HG03175 (cell line): ENCODE measurements at regions not wholly inside any gene's neighbourhood (a gene's known extent, or its start where the extent isn't known, plus 50 kb on each side); places are given as distances from the start of the nearest gene placed in this dataset.

Experiments used
- ATAC-seq: cut with Tn5 transposase; IDR thresholded peaks from one replicate; pipeline ENCODE4 v1.9.1; 2021; ENCODE audit warnings: mild to moderate bottlenecking, moderate library complexity; ENCODE audit not compliant: unreplicated experiment

DNA sequence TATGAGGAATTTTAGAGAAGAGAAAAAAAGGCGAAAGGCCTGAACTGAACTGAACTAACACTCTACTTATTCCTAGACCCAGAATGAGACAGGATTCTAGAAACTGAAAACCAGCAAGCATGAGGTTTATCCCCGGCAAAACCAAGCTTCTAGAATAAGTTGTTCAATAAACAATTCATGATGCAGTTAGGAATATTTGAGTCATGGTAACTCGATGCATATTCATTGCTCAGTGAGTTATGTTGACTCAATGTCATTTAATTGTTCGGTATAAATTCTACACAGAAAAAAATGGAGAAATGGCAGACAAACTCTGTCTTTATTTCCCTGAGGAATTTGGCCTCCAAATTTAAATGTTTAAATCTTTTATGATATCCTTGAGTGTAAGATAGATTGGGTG, 321.5 kb downstream of the SATB2 start:
- ATAC-seq, result no peak

DNA sequence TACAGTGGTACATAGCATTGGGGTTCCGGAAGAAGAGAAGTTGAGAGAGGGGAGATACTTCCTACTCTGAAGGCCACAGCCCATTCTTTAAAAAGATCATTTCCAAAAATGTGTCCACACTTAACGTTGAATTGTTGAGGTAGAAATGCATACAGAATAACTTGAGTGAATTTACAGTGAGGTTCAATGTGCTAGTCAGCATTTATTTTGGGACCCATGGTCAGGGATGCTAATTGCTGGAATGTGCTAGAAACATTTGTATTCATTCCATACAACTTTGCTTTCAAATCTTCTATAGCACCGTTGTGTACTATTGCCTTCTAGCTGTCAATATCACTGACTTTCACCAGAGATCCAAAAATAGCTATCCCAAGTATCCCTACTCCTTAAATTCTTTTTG, 325.9 kb downstream of the SATB2 start:
- no peak for ATAC-seq

DNA sequence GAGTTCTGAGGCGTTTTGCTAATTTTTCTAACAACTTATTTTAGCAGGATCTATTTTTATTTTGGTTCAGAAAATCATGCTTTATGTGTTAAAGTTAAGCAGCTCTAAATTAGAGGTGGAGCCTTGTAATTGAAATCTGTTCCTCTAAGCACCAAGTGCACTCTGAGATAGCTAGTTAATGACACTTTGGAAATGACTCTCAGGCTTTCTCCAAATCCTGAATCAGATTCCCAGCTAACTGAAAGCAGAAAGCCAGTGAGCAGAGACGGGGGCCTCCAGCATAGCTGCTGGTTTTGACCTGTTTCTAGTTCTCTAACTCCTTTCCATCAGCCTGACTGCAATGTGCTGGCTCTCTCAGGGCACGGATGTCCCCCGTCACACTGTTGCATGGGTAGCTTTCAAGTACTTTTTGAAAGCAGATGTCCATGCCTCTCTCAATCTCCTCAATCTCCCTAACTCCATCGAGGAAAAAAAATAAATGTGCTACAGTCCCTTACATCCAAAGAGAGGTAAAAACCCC, 326.5 kb downstream of the SATB2 start:
- no peak for ATAC-seq

GRCh38 chr2:199130501-199130900, 327.2 kb downstream of the SATB2 start:
- ATAC-seq, result no peak

DNA sequence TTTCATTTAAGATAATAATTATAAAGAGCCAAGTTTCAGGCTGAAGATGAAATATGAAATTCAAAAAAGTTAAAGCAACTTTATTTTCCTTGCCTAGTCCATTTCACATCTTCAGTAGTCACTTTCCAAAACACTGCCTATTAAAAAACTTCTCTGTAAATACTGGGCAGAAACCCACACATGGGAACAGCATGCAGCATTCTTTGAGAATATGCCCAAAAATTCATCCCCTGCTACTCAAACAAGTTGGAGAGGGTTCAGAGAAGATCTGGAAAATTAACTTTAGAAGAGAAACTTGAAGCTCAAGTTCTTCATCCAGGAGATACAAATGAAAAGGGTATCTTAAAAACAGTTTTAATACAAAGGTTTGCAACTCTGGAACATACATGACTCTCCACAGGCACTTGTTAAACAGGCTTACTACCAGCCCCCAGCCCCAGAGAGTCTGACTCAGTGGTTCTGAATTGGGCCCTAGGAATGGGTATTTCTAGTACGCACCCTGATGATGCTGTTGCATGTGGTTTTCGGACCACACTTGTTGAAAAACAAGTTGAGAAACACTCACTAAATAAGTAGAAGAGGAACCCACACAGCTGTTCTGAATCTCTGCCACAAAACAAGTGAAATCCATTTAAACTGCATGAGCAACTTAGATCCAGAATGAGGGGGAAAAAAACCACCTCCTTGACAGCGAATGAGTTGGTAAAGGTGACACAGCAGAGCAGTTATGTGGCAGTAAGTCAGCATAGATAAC, 329.1 kb downstream of the SATB2 start:
- ATAC-seq, result no peak

DNA sequence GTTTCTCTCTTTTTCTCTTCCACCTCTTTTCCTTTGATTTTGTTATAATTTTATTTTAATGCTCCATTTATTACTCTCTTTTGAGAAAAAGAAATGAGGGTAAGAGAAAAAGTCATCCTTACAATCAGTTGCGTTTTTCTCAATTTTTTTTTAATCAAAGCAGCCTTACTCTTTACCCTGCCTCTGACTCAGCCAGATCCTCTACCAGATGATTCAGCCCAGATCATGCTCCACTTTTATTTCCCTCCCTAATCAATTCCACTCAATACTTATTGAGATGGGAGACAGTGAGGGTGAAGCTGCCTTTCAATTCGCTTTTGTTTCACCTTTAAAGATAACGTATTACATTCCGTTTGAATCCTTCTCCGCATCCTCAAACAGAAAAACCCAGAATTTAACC, 337.9 kb downstream of the SATB2 start:
- ATAC-seq, result no peak

DNA sequence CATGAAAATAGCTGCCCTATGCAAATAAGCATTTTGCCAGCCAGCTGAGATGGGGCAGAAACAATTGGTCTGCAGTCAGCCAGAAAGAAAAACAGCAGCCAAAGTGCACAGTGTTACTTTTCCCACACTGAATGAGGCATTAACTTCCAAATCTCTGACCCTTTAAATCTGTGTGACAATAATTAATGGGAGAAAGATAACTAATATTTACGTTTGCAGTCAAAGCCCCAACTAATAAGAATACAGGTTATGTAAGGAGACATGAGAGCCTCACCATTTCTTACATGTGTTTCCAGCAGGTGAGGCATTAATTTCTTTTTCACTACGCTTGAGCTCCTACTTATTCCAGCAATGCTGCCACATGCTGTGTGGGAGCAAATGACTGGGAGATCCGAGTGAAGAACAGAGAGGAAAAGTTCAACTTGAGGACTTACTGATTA, 339.0 kb downstream of the SATB2 start:
- ATAC-seq, result no peak

DNA sequence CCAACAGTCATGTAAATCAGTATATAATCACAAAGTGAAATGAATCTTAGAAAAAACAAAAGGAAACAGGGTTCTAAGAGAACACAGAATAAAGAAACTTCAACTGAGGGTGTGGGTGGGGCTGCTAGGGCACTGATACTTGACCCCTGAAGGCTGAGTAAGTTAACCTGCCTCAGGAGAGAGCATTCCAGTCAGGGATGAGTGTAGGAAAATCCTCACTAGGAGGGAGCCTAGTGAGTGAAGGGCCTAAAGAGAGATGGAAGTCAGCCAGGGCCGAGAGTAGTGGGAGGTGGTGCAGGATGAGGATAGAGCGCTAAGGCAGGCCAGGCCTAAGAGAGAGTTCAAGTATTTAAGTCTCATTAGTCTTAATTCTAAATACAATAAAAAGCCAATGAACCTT, 342.6 kb downstream of the SATB2 start:
- no peak for ATAC-seq

DNA sequence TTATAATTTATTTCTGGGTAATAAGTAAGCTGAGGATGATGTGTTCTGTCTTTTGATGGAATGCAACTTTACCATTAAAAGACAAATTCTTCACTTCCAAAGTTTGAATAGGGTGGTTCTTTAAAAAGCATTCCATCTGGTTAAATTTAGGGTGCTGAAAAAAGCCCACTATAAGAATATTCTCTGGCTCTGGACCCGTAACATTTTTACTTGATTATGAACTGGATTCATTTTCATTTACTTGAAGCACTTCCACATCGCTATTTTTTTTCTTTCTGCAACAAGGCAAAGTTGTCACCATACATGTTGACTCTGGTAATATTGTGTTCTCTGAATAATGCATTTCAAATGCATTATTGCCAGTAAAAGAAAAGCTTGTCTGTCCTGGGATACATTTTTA, 344.6 kb downstream of the SATB2 start:
- ATAC-seq, result no peak

GRCh38 chr2:199111458-199111857, 346.3 kb downstream of the SATB2 start:
- no peak for ATAC-seq

DNA sequence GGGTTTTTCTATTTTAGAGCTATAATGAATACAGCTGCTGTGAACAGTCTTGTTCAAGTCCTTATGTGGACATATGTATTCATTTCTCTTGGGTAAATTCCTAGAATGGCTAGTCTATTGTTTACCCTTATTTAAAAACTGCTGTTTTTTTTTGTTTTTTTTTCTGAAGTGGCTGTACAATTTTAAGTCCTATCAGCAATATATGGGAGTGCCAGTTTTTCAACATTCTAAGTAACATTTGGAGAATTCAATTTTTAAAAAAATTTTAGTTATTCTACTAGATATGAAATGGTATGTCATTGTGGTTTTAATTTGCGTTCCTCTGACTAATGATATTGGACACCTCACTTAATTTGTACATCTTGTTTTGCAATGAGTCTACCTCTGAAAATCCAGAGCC, 349.7 kb downstream of the SATB2 start:
- ATAC-seq, result no peak

- no peak for ATAC-seq
Measured at GRCh38 chr2:199105826-199106225, 351.9 kb downstream of the SATB2 start.

DNA sequence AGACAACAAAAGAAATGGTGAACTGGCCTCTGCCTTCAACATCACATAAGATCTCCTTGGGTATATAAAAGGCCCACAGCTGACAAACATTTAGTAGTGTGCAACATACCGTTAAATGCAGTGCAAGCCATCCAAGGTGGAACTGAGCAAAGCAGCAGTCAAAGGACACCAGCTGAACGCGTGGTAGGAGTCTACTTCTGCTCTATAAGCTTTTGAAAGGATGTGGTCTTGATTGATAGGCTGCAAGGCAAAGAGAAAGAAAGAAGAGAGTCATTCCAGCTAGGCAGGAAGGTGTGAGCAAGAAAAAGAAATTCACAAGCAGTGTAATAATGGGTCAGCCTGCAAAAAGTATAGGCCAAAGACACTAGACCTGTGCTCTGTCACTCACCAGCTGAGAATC, 356.3 kb downstream of the SATB2 start:
- no peak for ATAC-seq

- ATAC-seq, result no peak
Measured at GRCh38 chr2:199100326-199101110, 357.2 kb downstream of the SATB2 start.

DNA sequence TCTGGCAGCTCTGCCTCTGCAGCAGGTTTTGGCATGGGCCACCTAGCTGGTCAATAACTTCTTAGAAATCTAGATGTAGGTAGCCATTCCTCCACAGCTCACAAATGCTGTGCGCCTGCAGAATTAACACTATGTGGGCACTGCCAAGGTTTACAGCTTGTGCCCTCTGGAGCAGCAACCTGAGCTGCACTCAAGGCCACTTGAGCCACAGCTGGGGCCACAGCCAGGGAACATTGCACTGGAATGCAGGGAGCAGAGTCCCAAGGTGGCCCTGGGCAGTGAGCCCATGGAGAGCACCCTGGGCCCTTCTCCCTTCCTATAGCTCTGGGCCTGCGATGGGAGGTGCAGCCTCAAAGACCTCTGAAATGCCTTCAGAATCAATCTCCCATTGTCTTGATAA, 365.3 kb downstream of the SATB2 start:
- ATAC-seq, result no peak

DNA sequence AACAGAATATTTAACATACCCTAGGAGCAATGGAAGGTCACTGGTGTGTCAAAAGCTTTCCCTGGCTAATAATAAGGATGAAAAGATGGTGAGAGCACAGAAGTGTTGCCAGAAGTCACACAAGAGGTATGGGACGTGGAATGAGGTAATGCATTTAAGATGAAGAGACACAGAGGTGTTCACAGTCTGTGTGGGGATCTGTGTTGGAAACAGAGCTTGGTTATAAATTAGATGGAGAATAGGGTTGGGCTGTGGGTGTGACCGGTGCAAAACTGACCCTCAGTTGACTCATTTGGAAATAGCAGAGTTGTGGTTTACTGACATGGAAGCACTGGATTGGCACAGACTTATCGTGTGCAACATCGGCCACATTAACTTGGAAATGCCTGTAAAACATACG, 372.5 kb downstream of the SATB2 start:
- no peak for ATAC-seq

GRCh38 chr2:199070322-199070949, 387.3 kb downstream of the SATB2 start:
- no peak for ATAC-seq

- no peak for ATAC-seq
Measured at GRCh38 chr2:199064201-199064600, 393.5 kb downstream of the SATB2 start.

GRCh38 chr2:199057936-199058335, 399.8 kb downstream of the SATB2 start:
- no peak for ATAC-seq

DNA sequence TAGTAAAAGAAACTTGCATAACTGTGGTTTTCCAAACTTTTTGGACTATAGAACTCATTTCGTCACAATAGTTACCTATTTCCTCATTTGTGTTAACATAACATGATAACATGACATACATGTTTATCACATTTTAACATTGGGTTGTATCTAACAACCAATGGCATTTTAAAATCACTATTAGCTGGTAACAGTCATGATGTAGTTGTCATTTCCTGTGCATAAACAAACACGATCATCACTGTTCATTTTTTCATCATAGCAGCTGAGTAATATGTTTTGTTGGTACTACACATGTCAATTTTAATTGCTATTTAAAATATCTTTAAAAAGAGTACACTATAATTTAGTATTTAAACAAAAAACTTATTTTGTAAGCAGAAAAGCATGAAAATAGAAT, 402.4 kb downstream of the SATB2 start:
- ATAC-seq, result no peak

DNA sequence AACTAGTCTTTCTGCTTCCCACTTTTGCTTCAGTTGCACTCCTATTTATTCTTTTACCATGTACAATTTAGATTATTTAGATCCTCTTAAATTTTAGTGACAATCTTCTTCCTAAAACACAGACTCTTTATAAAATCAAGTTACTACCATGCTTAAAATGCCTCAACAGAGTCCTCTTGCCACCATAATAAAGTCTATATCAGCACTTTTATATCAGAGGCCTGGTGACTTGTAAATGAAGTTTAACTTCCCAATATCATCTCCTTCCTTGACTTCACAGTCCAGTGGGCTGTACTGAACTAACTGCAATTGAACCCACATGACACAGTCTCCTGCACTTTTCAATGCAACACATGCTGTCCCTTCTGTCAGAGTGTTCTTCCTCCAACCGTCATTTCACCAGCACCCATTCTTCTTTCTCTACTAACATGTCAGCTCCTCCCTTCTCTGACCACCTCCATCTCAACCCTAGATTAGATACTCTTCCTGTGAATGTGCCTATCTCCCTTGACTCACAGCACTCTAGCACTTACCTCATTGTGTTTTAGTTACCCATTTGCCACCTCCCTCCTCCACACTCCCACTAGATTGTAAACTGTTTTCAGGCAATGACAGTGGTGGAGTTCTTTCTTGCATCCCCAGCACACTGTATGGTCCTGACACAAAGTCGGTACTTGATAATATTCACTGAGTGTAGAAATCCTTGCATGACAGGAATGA, 414.9 kb downstream of the SATB2 start:
- ATAC-seq, result no peak
